ENCODE measurements at regions not wholly inside any gene's neighbourhood (a gene's known extent, or its start where the extent isn't known, plus 50 kb on each side); places are given as distances from the start of the nearest gene placed in this dataset.

GRCh38 chr16:63187638-63188037 is 1151.4 kb upstream of the CDH8 start:
- no peak for TF ChIP-seq POLR2A (IDR thresholded peaks at IDR 0.05)
- no peak for TF ChIP-seq CTCF (IDR thresholded peaks at IDR 0.05)

All from testis (tissue), 2 donors.